H9 (cell line): ENCODE measurements at regions not wholly inside any gene's neighbourhood (a gene's known extent, or its start where the extent isn't known, plus 50 kb on each side); places are given as distances from the start of the nearest gene placed in this dataset.

Source experiments
- DNase-seq: peaks from one replicate; pipeline ENCODE4 v3.0.0-alpha.2; 2017
- H2AFZ ChIP-seq: one replicate; pipeline ENCODE4 v1.6.1; 2013; ENCODE audit warnings: mild to moderate bottlenecking, low read length, control low read depth, moderate library complexity
- H2AK5ac ChIP-seq: 2 replicates; pipeline ENCODE4 v1.6.1; 2013; ENCODE audit warnings: low read length, control low read depth, mixed read lengths; ENCODE audit not compliant: insufficient read length
- H2BK120ac ChIP-seq: one replicate; pipeline ENCODE4 v1.6.1; 2013; ENCODE audit warnings: low read depth, mild to moderate bottlenecking, low read length, control low read depth, inconsistent platforms; ENCODE audit not compliant: poor library complexity, severe bottlenecking
- H2BK12ac ChIP-seq: 2 replicates; pipeline ENCODE4 v1.6.1; 2013; ENCODE audit warnings: low read length, control low read depth, mixed read lengths, low read depth; ENCODE audit not compliant: insufficient read length
- H2BK15ac ChIP-seq: 2 replicates; pipeline ENCODE4 v1.6.1; 2013; ENCODE audit warnings: low read depth, low read length, control low read depth
- H2BK20ac ChIP-seq: one replicate; pipeline ENCODE4 v1.6.1; 2013; ENCODE audit warnings: low read depth, mild to moderate bottlenecking, low read length, control low read depth, inconsistent platforms; ENCODE audit not compliant: poor library complexity, severe bottlenecking
- H2BK5ac ChIP-seq: 2 replicates; pipeline ENCODE4 v1.6.1; 2013; ENCODE audit warnings: low read length, control low read depth, mixed read lengths; ENCODE audit not compliant: insufficient read length
- H3K14ac ChIP-seq: 2 replicates; pipeline ENCODE4 v1.6.1; 2013; ENCODE audit warnings: low read length, control low read depth; ENCODE audit not compliant: insufficient read depth
- H3K18ac ChIP-seq: 2 replicates; pipeline ENCODE4 v1.6.1; 2013; ENCODE audit warnings: low read depth, mild to moderate bottlenecking, mixed read lengths, low read length, control low read depth; ENCODE audit not compliant: insufficient read length
- H3K23ac ChIP-seq: 2 replicates; pipeline ENCODE4 v1.6.1; 2013; ENCODE audit warnings: low read length, control low read depth, mixed read lengths, low read depth; ENCODE audit not compliant: insufficient read length
- H3K23me2 ChIP-seq: 2 replicates; pipeline ENCODE4 v1.6.1; 2013; ENCODE audit warnings: low read depth, mild to moderate bottlenecking, mixed read lengths, low read length, control low read depth; ENCODE audit not compliant: insufficient read length, poor library complexity, severe bottlenecking
- H3K27ac ChIP-seq: 2 replicates; pipeline ENCODE4 v1.5.1; 2013; ENCODE audit warnings: low read length, control low read depth, mixed read lengths, low read depth; ENCODE audit not compliant: insufficient read length
- H3K27me3 ChIP-seq: 2 replicates; pipeline ENCODE4 v1.6.1; 2013; ENCODE audit warnings: low read length, control low read depth, inconsistent platforms; ENCODE audit not compliant: insufficient read depth
- H3K4ac ChIP-seq: 2 replicates; pipeline ENCODE4 v1.6.1; 2013; ENCODE audit warnings: low read depth, mild to moderate bottlenecking, control low read depth, inconsistent platforms, low read length, moderate library complexity
- H3K4me1 ChIP-seq: 2 replicates; pipeline ENCODE4 v1.6.1; 2013; ENCODE audit warnings: low read length, control low read depth, inconsistent platforms; ENCODE audit not compliant: insufficient read depth
- H3K4me2 ChIP-seq: 2 replicates; pipeline ENCODE4 v1.6.1; 2013; ENCODE audit warnings: low read length, control low read depth, mixed read lengths; ENCODE audit not compliant: insufficient read length, insufficient read depth
- H3K56ac ChIP-seq: 2 replicates; pipeline ENCODE4 v1.6.1; 2013; ENCODE audit warnings: low read depth, mild to moderate bottlenecking, mixed read lengths, low read length, control low read depth; ENCODE audit not compliant: insufficient read length
- H3K79me1 ChIP-seq: 2 replicates; pipeline ENCODE4 v1.6.1; 2013; ENCODE audit warnings: low read depth, mild to moderate bottlenecking, moderate library complexity, low read length, control low read depth, inconsistent platforms; ENCODE audit not compliant: insufficient read depth, poor library complexity, severe bottlenecking
- H3K79me2 ChIP-seq: 2 replicates; pipeline ENCODE4 v1.6.1; 2013; ENCODE audit warnings: low read length, control low read depth, inconsistent platforms; ENCODE audit not compliant: insufficient read depth
- H3K9ac ChIP-seq: 2 replicates; pipeline ENCODE4 v1.6.1; 2013; ENCODE audit warnings: low read length, control low read depth, mixed read lengths; ENCODE audit not compliant: insufficient read length; ENCODE audit errors: extremely low read depth
- H3K9me3 ChIP-seq: one replicate; pipeline ENCODE4 v1.6.1; 2013; ENCODE audit warnings: low read depth, low read length, inconsistent platforms; ENCODE audit not compliant: control insufficient read depth
- H3T11ph ChIP-seq: one replicate; pipeline ENCODE4 v1.6.1; 2013; ENCODE audit warnings: mild to moderate bottlenecking, low read length, control low read depth, inconsistent platforms
- H4K20me1 ChIP-seq: one replicate; pipeline ENCODE4 v1.6.1; 2013; ENCODE audit not compliant: control insufficient read depth, insufficient read length, insufficient read depth
- H4K5ac ChIP-seq: 2 replicates; pipeline ENCODE4 v1.6.1; 2013; ENCODE audit warnings: low read depth, mild to moderate bottlenecking, mixed read lengths, low read length, control low read depth; ENCODE audit not compliant: insufficient read length
- H4K8ac ChIP-seq: replicated peaks from 2 replicates; pipeline ENCODE4 v1.6.1; 2013; ENCODE audit warnings: low read length, control low read depth, mixed read lengths, low read depth; ENCODE audit not compliant: insufficient read length
- H4K91ac ChIP-seq: 2 replicates; pipeline ENCODE4 v1.6.1; 2013; ENCODE audit warnings: low read depth, mild to moderate bottlenecking, moderate library complexity, mixed read lengths, low read length, control low read depth; ENCODE audit not compliant: insufficient read length
- H3K27ac Mint-ChIP-seq, 3 experiments: 2 replicates in 2 of 3; 3 replicates in 1 of 3; pipeline ENCODE4 v1.8.0; 2020 to 2021; ENCODE audit warnings: mixed read lengths in 3 of 3, mild to moderate bottlenecking in 1 of 3, moderate library complexity in 1 of 3
- H3K27me3 Mint-ChIP-seq: 2 replicates; pipeline ENCODE4 v1.8.0; 2021; ENCODE audit warnings: low read depth, mild to moderate bottlenecking, moderate library complexity, mixed read lengths
- H3K36me3 Mint-ChIP-seq, 3 experiments: 2 replicates in 2 of 3; 3 replicates in 1 of 3; pipeline ENCODE4 v1.8.0; 2020 to 2021; ENCODE audit warnings: low read depth in 3 of 3, mixed read lengths in 3 of 3; ENCODE audit not compliant: insufficient read depth in 1 of 3
- H3K4me1 Mint-ChIP-seq, 2 experiments: 2 replicates each; pipeline ENCODE4 v1.8.0; 2020; ENCODE audit warnings: mixed read lengths in 2 of 2
- H3K4me3 Mint-ChIP-seq, 2 experiments: 2 replicates in 1 of 2; 3 replicates in 1 of 2; pipeline ENCODE4 v1.8.0; 2020 to 2021; ENCODE audit warnings: mild to moderate bottlenecking in 2 of 2, mixed read lengths in 2 of 2, moderate library complexity in 1 of 2
- H3K9me3 Mint-ChIP-seq, 2 experiments: 2 replicates in 1 of 2; 3 replicates in 1 of 2; pipeline ENCODE4 v1.8.0; 2020; ENCODE audit warnings: mild to moderate bottlenecking in 2 of 2, mixed read lengths in 2 of 2, moderate library complexity in 1 of 2
- WGBS: extraction: QIAGEN DNeasy Blood & Tissue Kit; methylation state at CpG from one replicate; pipeline ENCODE4 v1.1.7; 2013; ENCODE audit warnings: missing lambda C conversion rate, low lambda C conversion rate, mixed read lengths; ENCODE audit not compliant: insufficient read length; ENCODE audit errors: extremely low coverage; 5-methylcytosine and 5-hydroxymethylcytosine counted together
- TF ChIP-seq, protein P1 (sequence below): fragments of 200-600 bp; sonication (generic); conservative IDR thresholded peaks from 3 replicates; pipeline ENCODE4 v1.8.0; 2021; ENCODE audit warnings: antibody characterized with exemption, mild to moderate bottlenecking

DNA sequence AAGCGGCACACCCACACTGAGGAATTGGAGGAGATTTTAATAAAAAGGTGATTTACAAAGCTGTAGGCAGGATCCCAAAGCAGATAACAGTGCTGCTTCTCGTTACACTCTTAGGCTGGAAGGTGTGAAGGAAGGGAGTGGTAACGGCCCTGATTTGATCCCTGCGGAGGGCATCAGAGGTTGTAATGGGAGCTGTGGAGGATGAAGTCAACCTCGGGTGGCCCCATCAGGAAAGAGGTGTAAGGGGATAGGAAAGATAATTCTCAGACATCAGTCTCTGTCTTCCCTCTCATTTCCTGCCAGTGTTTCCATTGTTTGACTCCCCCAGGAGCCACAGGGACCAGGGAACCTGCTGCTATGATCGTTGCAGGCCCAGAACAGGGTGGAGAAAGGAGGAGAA lies 245.7 kb upstream of the NOX3 start:
- H3K27me3 Mint-ChIP-seq, result no peaks in the 10 kb centered on the region
- no peak overlapping the region for H2AFZ ChIP-seq
- DNase-seq, result no peak
- H3K79me2 ChIP-seq, result no peaks in the 10 kb centered on the region
- H3T11ph ChIP-seq, result no peak overlapping the region
- no peak overlapping the region for H3K56ac ChIP-seq
- no peak overlapping the region for H3K9ac ChIP-seq
- no peak overlapping the region for H3K4ac ChIP-seq
- no peak overlapping the region for H2BK20ac ChIP-seq
- H3K79me1 ChIP-seq, result no peaks in the 10 kb centered on the region
- no CpG with 5 or more reads among the region's 6 CpGs for WGBS
- no peaks in the 10 kb centered on the region for H3K4me1 ChIP-seq
- H3K14ac ChIP-seq, result no peak overlapping the region
- TF ChIP-seq, protein P1, sequence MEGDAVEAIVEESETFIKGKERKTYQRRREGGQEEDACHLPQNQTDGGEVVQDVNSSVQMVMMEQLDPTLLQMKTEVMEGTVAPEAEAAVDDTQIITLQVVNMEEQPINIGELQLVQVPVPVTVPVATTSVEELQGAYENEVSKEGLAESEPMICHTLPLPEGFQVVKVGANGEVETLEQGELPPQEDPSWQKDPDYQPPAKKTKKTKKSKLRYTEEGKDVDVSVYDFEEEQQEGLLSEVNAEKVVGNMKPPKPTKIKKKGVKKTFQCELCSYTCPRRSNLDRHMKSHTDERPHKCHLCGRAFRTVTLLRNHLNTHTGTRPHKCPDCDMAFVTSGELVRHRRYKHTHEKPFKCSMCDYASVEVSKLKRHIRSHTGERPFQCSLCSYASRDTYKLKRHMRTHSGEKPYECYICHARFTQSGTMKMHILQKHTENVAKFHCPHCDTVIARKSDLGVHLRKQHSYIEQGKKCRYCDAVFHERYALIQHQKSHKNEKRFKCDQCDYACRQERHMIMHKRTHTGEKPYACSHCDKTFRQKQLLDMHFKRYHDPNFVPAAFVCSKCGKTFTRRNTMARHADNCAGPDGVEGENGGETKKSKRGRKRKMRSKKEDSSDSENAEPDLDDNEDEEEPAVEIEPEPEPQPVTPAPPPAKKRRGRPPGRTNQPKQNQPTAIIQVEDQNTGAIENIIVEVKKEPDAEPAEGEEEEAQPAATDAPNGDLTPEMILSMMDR, result no peak
- H4K20me1 ChIP-seq, result no peaks in the 10 kb centered on the region
- no peaks in the 10 kb centered on the region for H3K27me3 ChIP-seq
- no peak overlapping the region for H4K5ac ChIP-seq
- no peak overlapping the region for H2BK120ac ChIP-seq
- no peak overlapping the region for H3K27ac ChIP-seq
- peaks cover 2 to 6% of the 10 kb centered on the region in 2 experiments; a peak in 3 of 4 replicates for H3K4me1 Mint-ChIP-seq
- no peak overlapping the region for H2AK5ac ChIP-seq
- H3K4me2 ChIP-seq, result no peak overlapping the region
- H3K9me3 Mint-ChIP-seq, result no peaks in the 10 kb centered on the region
- H3K9me3 ChIP-seq, result no peaks in the 10 kb centered on the region
- H4K91ac ChIP-seq, result no peak overlapping the region
- no peak overlapping the region for H3K23ac ChIP-seq
- no peaks in the 10 kb centered on the region for H3K23me2 ChIP-seq
- no peak overlapping the region for H3K4me3 Mint-ChIP-seq
- no peak overlapping the region for H3K18ac ChIP-seq
- H3K36me3 Mint-ChIP-seq, result no peaks in the 10 kb centered on the region; a peak in 1 of 7 replicates
- no peak overlapping the region for H2BK12ac ChIP-seq
- H2BK5ac ChIP-seq, result no peak overlapping the region
- no peak overlapping the region for H4K8ac ChIP-seq
- no peak overlapping the region for H2BK15ac ChIP-seq
- peak overlapping the region in 1 of 3 experiments; percentile 75; a peak in 2 of 7 replicates for H3K27ac Mint-ChIP-seq
